Right lobe of liver (tissue), 6 donors: ENCODE measurements at regions not wholly inside any gene's neighbourhood (a gene's known extent, or its start where the extent isn't known, plus 50 kb on each side); places are given as distances from the start of the nearest gene placed in this dataset.

Source experiments
- ATAC-seq, 4 donors: fragments of 200-7000 bp; cut with Tn5 transposase; one replicate each; pipeline ENCODE4 v1.9.1; 2020; ENCODE audit warnings: mild to moderate bottlenecking in 4 of 4, moderate library complexity in 4 of 4
- DNase-seq, 3 donors: peaks; one replicate each; pipeline ENCODE4 v3.0.0-alpha.2; 2020
- H3K27ac ChIP-seq, 3 donors: fragments of 200-600 bp; one replicate each; pipeline ENCODE4 v1.8.0; 2022
- H3K27me3 ChIP-seq, 2 donors: fragments of 200-600 bp; one replicate each; pipeline ENCODE4 v1.8.0; 2022
- H3K36me3 ChIP-seq, 4 donors: fragments of 200-600 bp; sonication (generic) in 1 of 4; one replicate each; pipeline versions ENCODE4 v1.5.1 to v1.8.0; 2017 to 2022; ENCODE audit warnings: control low read depth in 1 of 4
- H3K4me1 ChIP-seq, 4 donors: fragments of 200-600 bp; sonication (generic) in 1 of 4; one replicate each; pipeline versions ENCODE4 v1.5.1 to v1.8.0; 2017 to 2022; ENCODE audit warnings: control low read depth in 1 of 4
- H3K4me3 ChIP-seq, 3 donors: fragments of 200-600 bp; one replicate each; pipeline ENCODE4 v1.8.0; 2022
- H3K9me3 ChIP-seq, 4 donors: fragments of 200-600 bp; sonication (generic) in 1 of 4; one replicate each; pipeline versions ENCODE4 v1.5.1 to v1.8.0; 2017 to 2022; ENCODE audit warnings: control low read depth in 1 of 4
- POLR2A ChIP-seq: fragments of 450-650 bp; IDR thresholded peaks from one replicate; pipeline ENCODE4 v1.6.1; 2017; ENCODE audit warnings: antibody characterized with exemption, mild to moderate bottlenecking
- WGBS: methylation state at CpG from one replicate; pipeline ENCODE4 v1.1.6; 2018; ENCODE audit warnings: low coverage, low lambda C conversion rate; ENCODE audit not compliant: insufficient coverage; ENCODE audit errors: missing lambda C conversion rate; 5-methylcytosine and 5-hydroxymethylcytosine counted together
- intact Hi-C, 2 donors: fragments of 100-400 bp; cut with DNase I; formaldehyde crosslinking; loops; one replicate each; pipeline versions ENCODE4 v1.11.2 to v1.14.1; 2022
- TF ChIP-seq, protein P1 (sequence below), 4 donors: fragments of 200-600 bp in 3 of 4; fragments of 450-650 bp in 1 of 4; IDR thresholded peaks; one replicate each; pipeline versions ENCODE4 v1.5.1 to v1.8.0; 2016 to 2022; ENCODE audit warnings: antibody characterized with exemption in 4 of 4, mild to moderate bottlenecking in 2 of 4
- donor health status: DM: no; HTN: yes; CAD: no.
- donor health status: DM: no; HTN: no; CAD: no.
- donor health status: DM: no; HTN: no; CAD: no.
- donor health status: DM: no; HTN: yes; CAD: no.
- donor health status: DM: no; HTN: yes; CAD: no.

DNA sequence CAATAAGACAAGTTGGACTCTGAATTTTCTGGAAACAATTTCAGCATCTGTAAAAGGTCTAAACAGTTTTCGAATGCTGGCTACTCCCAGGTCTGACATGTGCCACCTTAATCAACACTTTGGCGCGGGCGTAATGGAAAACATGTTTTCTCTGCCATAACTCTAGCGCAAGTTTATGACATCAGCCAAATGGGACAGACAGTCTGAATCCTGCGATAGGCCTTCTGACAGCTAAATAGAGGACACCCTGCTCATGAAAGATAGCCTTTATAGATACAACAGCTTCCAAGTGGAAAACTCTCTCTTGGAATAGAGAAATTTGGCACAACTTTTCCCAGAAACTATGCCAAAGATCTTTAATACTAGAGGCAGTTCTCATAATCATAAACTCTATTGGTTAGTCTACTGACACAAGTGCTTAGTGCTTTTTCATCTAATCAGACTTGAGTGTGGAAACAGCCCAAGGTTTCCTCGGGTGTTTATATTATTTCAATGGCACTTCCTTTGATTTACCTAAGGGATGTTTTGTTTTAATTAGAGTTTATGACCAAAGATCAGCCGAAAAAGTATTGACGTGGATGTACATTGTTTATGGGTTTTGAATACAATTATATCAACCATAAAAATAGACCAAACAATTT is 120.1 kb upstream of the DPH6 start:
- Histone ChIP-seq H3K27me3 (no peaks in the 10 kb centered on the region), H3K36me3 (no peaks in the 10 kb centered on the region), H3K27ac (no peak overlapping the region), H3K4me1 (no peaks in the 10 kb centered on the region), H3K4me3 (no peak overlapping the region), H3K9me3 (no peaks in the 10 kb centered on the region)
- DNase-seq (no peak), ATAC-seq (no peak)
- WGBS: 66% methylated on average over 9 of the region's 9 CpGs
- intact Hi-C loops: no loop called here
- no peak for TF ChIP-seq POLR2A
- TF ChIP-seq, protein P1, sequence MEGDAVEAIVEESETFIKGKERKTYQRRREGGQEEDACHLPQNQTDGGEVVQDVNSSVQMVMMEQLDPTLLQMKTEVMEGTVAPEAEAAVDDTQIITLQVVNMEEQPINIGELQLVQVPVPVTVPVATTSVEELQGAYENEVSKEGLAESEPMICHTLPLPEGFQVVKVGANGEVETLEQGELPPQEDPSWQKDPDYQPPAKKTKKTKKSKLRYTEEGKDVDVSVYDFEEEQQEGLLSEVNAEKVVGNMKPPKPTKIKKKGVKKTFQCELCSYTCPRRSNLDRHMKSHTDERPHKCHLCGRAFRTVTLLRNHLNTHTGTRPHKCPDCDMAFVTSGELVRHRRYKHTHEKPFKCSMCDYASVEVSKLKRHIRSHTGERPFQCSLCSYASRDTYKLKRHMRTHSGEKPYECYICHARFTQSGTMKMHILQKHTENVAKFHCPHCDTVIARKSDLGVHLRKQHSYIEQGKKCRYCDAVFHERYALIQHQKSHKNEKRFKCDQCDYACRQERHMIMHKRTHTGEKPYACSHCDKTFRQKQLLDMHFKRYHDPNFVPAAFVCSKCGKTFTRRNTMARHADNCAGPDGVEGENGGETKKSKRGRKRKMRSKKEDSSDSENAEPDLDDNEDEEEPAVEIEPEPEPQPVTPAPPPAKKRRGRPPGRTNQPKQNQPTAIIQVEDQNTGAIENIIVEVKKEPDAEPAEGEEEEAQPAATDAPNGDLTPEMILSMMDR (IDR thresholded peaks at IDR 0.05): no peak

DNA sequence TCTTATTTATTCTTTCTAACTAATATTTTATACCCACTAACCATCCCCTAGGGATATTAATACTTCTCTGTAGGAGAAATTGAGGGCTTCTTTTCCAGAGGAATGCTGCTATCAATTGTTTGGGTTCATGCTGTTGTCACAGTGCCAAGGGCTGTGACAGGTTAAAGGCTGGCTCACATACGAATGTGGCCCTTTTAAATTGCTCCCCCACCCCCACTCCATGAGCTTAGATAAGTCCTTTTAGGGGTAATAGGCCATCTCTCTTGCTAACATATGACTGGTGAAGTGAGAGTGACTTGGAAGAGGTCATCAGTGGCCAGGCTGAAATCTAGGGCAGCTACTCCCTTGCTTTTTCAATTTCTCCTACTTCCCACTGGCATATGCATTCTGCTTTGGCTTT is 121.9 kb upstream of the DPH6 start:
- 44% methylated on average over 1 of the region's 1 CpG for WGBS
- ATAC-seq (no peak), DNase-seq (no peak)
- no peak overlapping the region for H3K27ac ChIP-seq
- no peaks in the 10 kb centered on the region for H3K9me3 ChIP-seq
- no peaks in the 10 kb centered on the region for H3K27me3 ChIP-seq
- H3K4me3 ChIP-seq: no peak overlapping the region
- intact Hi-C loops: no loop called here
- TF ChIP-seq POLR2A: no peak
- TF ChIP-seq, protein P1 (IDR thresholded peaks at IDR 0.05): no peak
- peaks cover 0 to 1% (median 0%) of the 10 kb centered on the region in 4 donors for H3K4me1 ChIP-seq
- H3K36me3 ChIP-seq: no peaks in the 10 kb centered on the region

DNA sequence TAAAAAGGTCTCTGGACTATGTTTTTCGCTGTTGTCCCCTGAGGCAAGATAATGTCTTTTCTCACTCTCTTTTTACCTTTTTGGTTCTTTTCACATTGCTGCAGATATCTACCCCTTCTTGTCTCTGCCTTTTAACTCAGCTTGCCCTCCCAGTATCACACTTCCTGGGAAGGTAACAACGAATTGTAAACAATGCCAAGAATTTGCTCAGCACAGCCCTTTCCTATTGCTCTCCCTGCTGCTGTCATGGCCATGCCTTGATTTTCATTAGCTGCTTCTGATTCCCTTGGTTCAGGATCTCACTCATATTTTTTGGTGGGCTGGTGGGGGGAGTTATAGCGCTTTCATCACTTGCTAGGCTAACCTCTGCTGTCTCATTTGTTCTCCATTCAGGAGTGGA is 123.1 kb upstream of the DPH6 start:
- peaks cover 0 to 5% (median 0%) of the 10 kb centered on the region in 4 donors for H3K4me1 ChIP-seq
- no peaks in the 10 kb centered on the region for H3K27me3 ChIP-seq
- no peak overlapping the region for H3K4me3 ChIP-seq
- intact Hi-C loops: no loop called here
- H3K27ac ChIP-seq: no peak overlapping the region
- ATAC-seq: no peak
- DNase-seq: no peak
- no peaks in the 10 kb centered on the region for H3K9me3 ChIP-seq
- TF ChIP-seq, protein P1 (IDR thresholded peaks at IDR 0.05): no peak
- TF ChIP-seq POLR2A: no peak
- 59% methylated on average over 3 of the region's 3 CpGs for WGBS
- H3K36me3 ChIP-seq: no peaks in the 10 kb centered on the region

DNA sequence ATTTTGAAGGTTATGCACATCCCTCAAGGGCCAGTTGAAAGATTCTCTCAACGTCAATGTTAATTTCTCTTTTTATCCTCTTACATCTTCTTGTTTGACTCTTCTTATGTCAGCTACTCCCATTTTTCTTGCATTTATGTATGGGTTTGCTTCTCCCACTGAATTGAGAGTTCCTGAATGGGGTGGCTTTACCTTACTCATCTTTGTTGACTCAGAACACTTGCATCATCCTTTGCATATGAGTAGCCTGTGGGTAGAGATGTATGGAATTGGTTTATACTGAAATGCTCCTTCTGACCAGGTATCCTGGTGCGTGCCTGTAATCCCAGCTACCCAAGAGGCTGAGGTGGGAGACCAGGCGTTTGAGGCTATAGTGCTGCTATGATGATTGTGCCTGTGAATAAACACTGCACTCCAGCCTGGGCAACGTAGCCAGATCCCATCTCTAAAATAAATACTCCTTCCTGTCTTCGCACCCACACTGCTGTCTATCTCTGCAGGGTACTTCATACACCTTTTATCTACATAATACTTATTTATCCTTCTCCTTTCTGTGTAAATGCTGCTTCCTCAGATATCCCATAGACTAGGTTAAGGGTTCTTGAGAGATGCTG is 123.6 kb upstream of the DPH6 start:
- TF ChIP-seq, protein P1 (IDR thresholded peaks at IDR 0.05): no peak
- no peak for TF ChIP-seq POLR2A
- 79% methylated on average over 5 of the region's 5 CpGs for WGBS
- H3K36me3 ChIP-seq: no peaks in the 10 kb centered on the region
- no peaks in the 10 kb centered on the region for H3K9me3 ChIP-seq
- no peak overlapping the region for H3K27ac ChIP-seq
- peaks cover 0 to 5% (median 0%) of the 10 kb centered on the region in 4 donors for H3K4me1 ChIP-seq
- DNase-seq (no peak), ATAC-seq (no peak)
- intact Hi-C loops: no loop called here
- no peaks in the 10 kb centered on the region for H3K27me3 ChIP-seq
- H3K4me3 ChIP-seq: no peak overlapping the region
